ENCODE measurements at regions not wholly inside any gene's neighbourhood (a gene's known extent, or its start where the extent isn't known, plus 50 kb on each side); places are given as distances from the start of the nearest gene placed in this dataset.
A peak's percentile ranks its signal among the peaks of the same experiment; 100 is the strongest.

DNA sequence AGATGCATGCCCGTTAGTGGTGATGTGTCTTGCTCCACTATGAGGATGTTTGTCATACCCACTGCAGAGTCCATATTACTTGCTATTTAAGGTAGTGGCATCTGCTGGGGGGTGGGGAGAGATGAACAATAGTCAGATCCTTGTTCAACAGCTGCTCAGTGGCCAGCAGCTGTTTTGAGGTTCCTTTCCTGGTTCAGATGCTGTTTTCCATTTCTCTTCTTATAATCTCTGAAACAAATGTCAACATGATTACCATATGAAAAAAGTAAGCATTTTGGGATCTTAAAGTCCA lies 1567.9 kb upstream of the TENM3 start:
- Histone ChIP-seq H3K9ac (peak overlapping the region; percentile 46), H3K27ac (peak overlapping the region; percentile 87), H3K79me2 (ENCODE audit: insufficient read depth, low read depth) (no peaks in the 10 kb centered on the region), H2AFZ (ENCODE audit: low read depth) (peak overlapping the region; percentile 51), H3K36me3 (ENCODE audit: insufficient read depth) (no peaks in the 10 kb centered on the region), H3K4me2 (peak overlapping the region; percentile 58), H3K4me1 (ENCODE audit: low read depth, poor library complexity, severe bottlenecking) (peaks cover 77% of the 10 kb centered on the region), H3K27me3 (ENCODE audit: insufficient read depth, low read depth) (no peaks in the 10 kb centered on the region), H4K20me1 (ENCODE audit: insufficient read depth) (no peaks in the 10 kb centered on the region), H3K4me3 (IDR thresholded peaks at IDR 0.05; ENCODE audit: insufficient read depth, low read depth, low read length) (no peak overlapping the region)
- TF ChIP-seq, protein P1, sequence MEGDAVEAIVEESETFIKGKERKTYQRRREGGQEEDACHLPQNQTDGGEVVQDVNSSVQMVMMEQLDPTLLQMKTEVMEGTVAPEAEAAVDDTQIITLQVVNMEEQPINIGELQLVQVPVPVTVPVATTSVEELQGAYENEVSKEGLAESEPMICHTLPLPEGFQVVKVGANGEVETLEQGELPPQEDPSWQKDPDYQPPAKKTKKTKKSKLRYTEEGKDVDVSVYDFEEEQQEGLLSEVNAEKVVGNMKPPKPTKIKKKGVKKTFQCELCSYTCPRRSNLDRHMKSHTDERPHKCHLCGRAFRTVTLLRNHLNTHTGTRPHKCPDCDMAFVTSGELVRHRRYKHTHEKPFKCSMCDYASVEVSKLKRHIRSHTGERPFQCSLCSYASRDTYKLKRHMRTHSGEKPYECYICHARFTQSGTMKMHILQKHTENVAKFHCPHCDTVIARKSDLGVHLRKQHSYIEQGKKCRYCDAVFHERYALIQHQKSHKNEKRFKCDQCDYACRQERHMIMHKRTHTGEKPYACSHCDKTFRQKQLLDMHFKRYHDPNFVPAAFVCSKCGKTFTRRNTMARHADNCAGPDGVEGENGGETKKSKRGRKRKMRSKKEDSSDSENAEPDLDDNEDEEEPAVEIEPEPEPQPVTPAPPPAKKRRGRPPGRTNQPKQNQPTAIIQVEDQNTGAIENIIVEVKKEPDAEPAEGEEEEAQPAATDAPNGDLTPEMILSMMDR (conservative IDR thresholded peaks at IDR 0.05; ENCODE audit: low read depth, low read length) = no peak

DNA sequence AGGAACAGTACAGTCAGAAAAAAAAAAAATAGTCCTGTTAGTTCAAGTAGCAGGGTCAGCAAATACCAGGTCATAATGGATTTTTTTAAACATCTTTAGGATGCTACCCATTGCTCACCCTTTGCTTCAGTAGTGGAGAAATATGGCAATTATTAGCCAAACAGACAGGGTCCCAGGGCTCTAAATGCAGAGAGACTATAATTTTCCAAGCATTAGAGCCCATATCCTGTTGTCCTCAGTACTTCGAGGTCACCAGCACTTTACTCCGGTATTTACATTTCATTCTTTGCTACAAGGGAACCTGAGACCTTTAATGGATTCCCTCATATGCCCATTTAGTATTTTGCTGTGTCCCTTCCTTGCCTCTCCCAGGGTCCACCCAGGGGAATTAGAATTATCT lies 1562.9 kb upstream of the TENM3 start:
- Histone ChIP-seq H3K4me2 (no peak overlapping the region), H3K36me3 (ENCODE audit: insufficient read depth) (no peaks in the 10 kb centered on the region), H3K4me3 (IDR thresholded peaks at IDR 0.05; ENCODE audit: insufficient read depth, low read depth, low read length) (no peak overlapping the region), H3K4me1 (ENCODE audit: low read depth, poor library complexity, severe bottlenecking) (peaks cover 30% of the 10 kb centered on the region), H3K27ac (no peak overlapping the region), H2AFZ (ENCODE audit: low read depth) (no peak overlapping the region), H3K79me2 (ENCODE audit: insufficient read depth, low read depth) (no peaks in the 10 kb centered on the region), H4K20me1 (ENCODE audit: insufficient read depth) (no peaks in the 10 kb centered on the region), H3K9ac (no peak overlapping the region), H3K27me3 (ENCODE audit: insufficient read depth, low read depth) (no peaks in the 10 kb centered on the region)
- TF ChIP-seq, protein P1 (conservative IDR thresholded peaks at IDR 0.05; ENCODE audit: low read depth, low read length) = no peak

DNA sequence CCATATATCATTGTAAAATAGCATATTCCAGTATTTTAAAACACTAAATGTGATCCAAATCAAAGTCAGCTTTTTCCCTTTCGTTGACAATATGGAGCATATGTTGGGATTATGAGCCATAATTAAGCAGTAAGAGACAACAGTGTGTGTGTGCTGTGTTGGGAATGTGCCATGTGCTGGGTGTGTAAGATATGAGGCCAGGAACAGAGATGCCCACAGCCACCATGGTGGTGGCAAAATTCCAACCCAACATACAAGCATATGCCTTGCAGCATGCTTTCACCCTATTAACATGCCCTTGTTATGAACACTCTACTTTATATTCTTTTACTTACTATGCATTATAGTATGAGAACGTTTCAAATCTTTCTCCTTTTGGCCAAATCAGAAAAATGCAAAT lies 1560.4 kb upstream of the TENM3 start:
- H3K4me1 ChIP-seq (ENCODE audit: low read depth, poor library complexity, severe bottlenecking) = peaks cover 5% of the 10 kb centered on the region
- no peaks in the 10 kb centered on the region for H3K36me3 ChIP-seq (ENCODE audit: insufficient read depth)
- H3K4me3 ChIP-seq (IDR thresholded peaks at IDR 0.05; ENCODE audit: insufficient read depth, low read depth, low read length) = no peak overlapping the region
- H3K27me3 ChIP-seq (ENCODE audit: insufficient read depth, low read depth) = no peaks in the 10 kb centered on the region
- no peaks in the 10 kb centered on the region for H3K79me2 ChIP-seq (ENCODE audit: insufficient read depth, low read depth)
- no peak overlapping the region for H3K9ac ChIP-seq
- no peak overlapping the region for H3K27ac ChIP-seq
- TF ChIP-seq, protein P1 (conservative IDR thresholded peaks at IDR 0.05; ENCODE audit: low read depth, low read length) = no peak
- H2AFZ ChIP-seq (ENCODE audit: low read depth) = no peak overlapping the region
- no peak overlapping the region for H3K4me2 ChIP-seq
- no peaks in the 10 kb centered on the region for H4K20me1 ChIP-seq (ENCODE audit: insufficient read depth)

DNA sequence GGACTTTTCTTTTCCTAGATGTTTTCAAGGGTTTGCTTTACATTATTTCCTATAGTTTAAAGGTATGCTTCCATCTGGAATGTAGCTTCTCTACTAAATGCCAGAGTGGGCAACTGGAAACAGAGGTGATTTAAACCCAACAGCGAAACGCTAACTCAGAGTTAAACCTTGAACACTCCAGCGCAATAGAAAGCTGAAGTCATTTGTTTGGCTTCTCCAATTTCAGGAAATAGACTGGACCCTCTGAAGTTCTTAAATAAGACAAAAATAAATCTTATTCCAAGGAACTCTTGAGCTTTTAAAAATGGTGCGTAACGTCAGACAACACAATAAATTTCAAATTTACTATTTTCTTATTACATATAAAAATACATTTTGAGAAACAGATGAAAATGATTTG lies 1560.0 kb upstream of the TENM3 start:
- H3K36me3 ChIP-seq (ENCODE audit: insufficient read depth) = no peaks in the 10 kb centered on the region
- no peak overlapping the region for H3K27ac ChIP-seq
- no peaks in the 10 kb centered on the region for H3K79me2 ChIP-seq (ENCODE audit: insufficient read depth, low read depth)
- H3K4me3 ChIP-seq (IDR thresholded peaks at IDR 0.05; ENCODE audit: insufficient read depth, low read depth, low read length) = no peak overlapping the region
- peaks cover under 1% of the 10 kb centered on the region for H3K4me1 ChIP-seq (ENCODE audit: low read depth, poor library complexity, severe bottlenecking)
- H4K20me1 ChIP-seq (ENCODE audit: insufficient read depth) = no peaks in the 10 kb centered on the region
- no peak overlapping the region for H2AFZ ChIP-seq (ENCODE audit: low read depth)
- no peak overlapping the region for H3K4me2 ChIP-seq
- TF ChIP-seq, protein P1 (conservative IDR thresholded peaks at IDR 0.05; ENCODE audit: low read depth, low read length) = no peak
- H3K27me3 ChIP-seq (ENCODE audit: insufficient read depth, low read depth) = no peaks in the 10 kb centered on the region
- H3K9ac ChIP-seq = no peak overlapping the region

DNA sequence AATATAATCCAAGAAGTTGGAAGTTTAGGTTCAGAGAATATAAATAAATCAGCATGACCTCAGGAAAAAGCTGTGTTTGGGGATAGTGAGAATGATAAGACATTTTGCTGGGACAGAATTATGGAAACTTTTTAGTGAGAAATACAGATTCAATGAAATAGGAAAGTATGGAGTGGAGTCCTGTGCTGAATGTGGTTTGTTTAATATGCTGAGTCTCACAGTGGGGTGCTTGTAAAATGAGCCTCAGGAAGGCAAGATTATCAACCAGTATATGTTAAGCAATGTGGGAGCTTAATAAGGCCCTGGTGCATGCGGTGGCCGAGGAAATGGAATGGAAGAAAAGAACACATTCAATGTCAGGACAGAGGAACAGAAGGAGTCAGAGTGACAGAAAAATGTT lies 1554.7 kb upstream of the TENM3 start:
- no peak overlapping the region for H3K27ac ChIP-seq
- no peaks in the 10 kb centered on the region for H3K79me2 ChIP-seq (ENCODE audit: insufficient read depth, low read depth)
- TF ChIP-seq, protein P1 (conservative IDR thresholded peaks at IDR 0.05; ENCODE audit: low read depth, low read length) = no peak
- H3K9ac ChIP-seq = no peak overlapping the region
- no peak overlapping the region for H2AFZ ChIP-seq (ENCODE audit: low read depth)
- no peaks in the 10 kb centered on the region for H3K4me1 ChIP-seq (ENCODE audit: low read depth, poor library complexity, severe bottlenecking)
- no peaks in the 10 kb centered on the region for H3K27me3 ChIP-seq (ENCODE audit: insufficient read depth, low read depth)
- H3K4me3 ChIP-seq (IDR thresholded peaks at IDR 0.05; ENCODE audit: insufficient read depth, low read depth, low read length) = no peak overlapping the region
- no peak overlapping the region for H3K4me2 ChIP-seq
- no peaks in the 10 kb centered on the region for H4K20me1 ChIP-seq (ENCODE audit: insufficient read depth)
- H3K36me3 ChIP-seq (ENCODE audit: insufficient read depth) = no peaks in the 10 kb centered on the region

Measured in KMS-11 (cell line).